HEK293 (cell line): ENCODE measurements at regions not wholly inside any gene's neighbourhood (a gene's known extent, or its start where the extent isn't known, plus 50 kb on each side); places are given as distances from the start of the nearest gene placed in this dataset.

Experiments
- ATF2 ChIP-seq: fragments of 450-650 bp; formaldehyde crosslinking; IDR thresholded peaks from 2 replicates; pipeline ENCODE4 v1.5.1; 2016; ENCODE audit warnings: missing biosample characterization, missing genetic modification characterization, low read depth
- CTCF ChIP-seq: fragments of 450-650 bp; formaldehyde crosslinking; IDR thresholded peaks from 2 replicates; pipeline ENCODE4 v1.5.1; 2016; ENCODE audit warnings: missing biosample characterization, missing genetic modification characterization
- ZBTB10 ChIP-seq: fragments of 450-650 bp; formaldehyde crosslinking; IDR thresholded peaks from 2 replicates; pipeline ENCODE4 v1.5.1; 2016; ENCODE audit warnings: missing biosample characterization, missing genetic modification characterization
- ZBTB26 ChIP-seq: fragments of 450-650 bp; formaldehyde crosslinking; optimal IDR thresholded peaks from 2 replicates; pipeline ENCODE3; 2016; ENCODE audit warnings: missing biosample characterization, mild to moderate bottlenecking, missing genetic modification characterization
- ZBTB7A ChIP-seq: fragments of 450-650 bp; formaldehyde crosslinking; IDR thresholded peaks from 2 replicates; pipeline ENCODE4 v1.5.1; 2016; ENCODE audit warnings: low read depth, missing biosample characterization, missing genetic modification characterization
- ZNF133 ChIP-seq: fragments of 450-650 bp; formaldehyde crosslinking; IDR thresholded peaks from 2 replicates; pipeline ENCODE4 v1.5.1; 2016; ENCODE audit warnings: missing biosample characterization, missing genetic modification characterization
- ZNF23 ChIP-seq: fragments of 450-650 bp; formaldehyde crosslinking; IDR thresholded peaks from 2 replicates; pipeline ENCODE4 v1.5.1; 2016; ENCODE audit warnings: missing biosample characterization, missing genetic modification characterization, borderline replicate concordance
- ZNF513 ChIP-seq: fragments of 450-650 bp; IDR thresholded peaks from 2 replicates; pipeline ENCODE4 v1.5.1; 2018; ENCODE audit warnings: missing biosample characterization, missing genetic modification characterization
- ZNF629 ChIP-seq: fragments of 450-650 bp; formaldehyde crosslinking; IDR thresholded peaks from 2 replicates; pipeline ENCODE4 v1.5.1; 2017; ENCODE audit warnings: missing biosample characterization, missing genetic modification characterization

- no peak for TF ChIP-seq ZBTB7A (tag by site-specific recombination)
- TF ChIP-seq CTCF, result no peak
- no peak for TF ChIP-seq ZBTB26 (tag by site-specific recombination)
- TF ChIP-seq ZNF513 (tag by site-specific recombination), result no peak
- no peak for TF ChIP-seq ZBTB10 (tag by site-specific recombination)
- no peak for TF ChIP-seq ZNF629 (tag by site-specific recombination)
- no peak for TF ChIP-seq ZNF133
- TF ChIP-seq ATF2 (tag by site-specific recombination), result no peak
- no peak for TF ChIP-seq ZNF23 (tag by site-specific recombination)
These were observed 60.6 kb upstream of the LRRC8B start for GRCh38 chr1:89464008-89464407.
